ENCODE measurements at regions not wholly inside any gene's neighbourhood (a gene's known extent, or its start where the extent isn't known, plus 50 kb on each side); places are given as distances from the start of the nearest gene placed in this dataset.

DNA sequence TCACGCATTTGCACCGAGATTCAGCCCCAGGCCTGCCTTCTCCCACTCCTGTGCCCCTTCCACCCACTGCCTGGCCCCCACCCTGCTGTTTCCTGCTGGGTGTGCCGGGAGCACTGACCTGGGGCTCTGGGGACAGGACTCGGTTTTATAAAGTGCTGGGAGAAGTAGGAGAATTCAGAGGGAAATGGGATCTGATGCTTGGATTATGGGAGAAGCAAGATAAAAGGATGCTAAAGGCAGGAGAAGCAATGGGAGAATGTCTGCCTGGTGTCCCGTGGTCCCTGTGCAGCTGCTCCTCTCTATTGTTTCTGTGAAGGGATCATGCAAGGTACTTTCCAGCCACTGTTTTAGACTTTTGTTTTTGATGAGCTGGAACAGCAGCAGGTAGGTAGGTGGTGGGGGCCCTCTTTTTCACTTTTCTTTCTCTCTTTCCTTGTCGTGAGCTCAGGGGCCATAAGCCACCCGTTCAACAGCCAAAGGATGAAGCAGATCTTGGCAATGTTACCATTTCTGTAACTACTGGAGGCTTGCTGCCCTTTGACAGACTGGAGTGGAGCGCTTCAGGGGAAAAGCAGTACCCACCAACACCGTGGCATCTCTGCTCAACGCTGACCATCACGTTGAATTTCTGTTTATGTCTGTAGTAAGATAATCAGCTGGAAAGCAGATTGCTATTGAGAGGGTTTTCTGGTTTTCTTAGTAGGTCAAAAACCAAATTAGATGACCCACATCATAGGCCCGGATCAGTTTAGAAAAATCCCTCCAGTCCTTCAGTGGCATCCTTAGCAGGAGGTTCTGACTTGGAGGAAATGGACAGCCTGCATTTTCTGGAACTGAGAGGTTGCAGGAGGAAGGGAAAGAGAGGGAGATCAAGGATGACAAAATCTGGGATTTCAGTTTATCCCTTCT is 63.8 kb upstream of the ENPP6 start:
- TF ChIP-seq ZNF2 (tag by site-specific recombination; IDR thresholded peaks at IDR 0.05) (no peak), ZNF558 (tag by site-specific recombination; IDR thresholded peaks at IDR 0.05) (no peak), HOXA7 (CRISPR knock-in tag; IDR thresholded peaks at IDR 0.05; ENCODE audit: borderline replicate concordance) (no peak), ZNF202 (tag by site-specific recombination; IDR thresholded peaks at IDR 0.05; ENCODE audit: borderline replicate concordance) (no peak), SALL2 (tag by site-specific recombination; IDR thresholded peaks at IDR 0.05; ENCODE audit: borderline replicate concordance) (no peak), ZNF423 (tag by site-specific recombination; IDR thresholded peaks at IDR 0.05) (no peak), ZNF626 (tag by site-specific recombination; IDR thresholded peaks at IDR 0.05) (no peak), ZNF660 (tag by site-specific recombination; IDR thresholded peaks at IDR 0.05) (no peak)
- Histone ChIP-seq H3K27ac (ENCODE audit: extremely low read depth, low read depth, low read length) (no peak overlapping the region), H3K4me3 (ENCODE audit: low read depth, low read length) (no peak overlapping the region), H3K4me1 (ENCODE audit: control insufficient read depth, insufficient read depth, low read length) (no peaks in the 10 kb centered on the region), H3K9me3 (ENCODE audit: control insufficient read depth, insufficient read depth, low read depth, low read length) (no peaks in the 10 kb centered on the region), H3K36me3 (ENCODE audit: control insufficient read depth in 2 of 2, insufficient read depth in 1 of 2, low read length in 2 of 2) (no peaks in the 10 kb centered on the region)
- POLR2A ChIA-PET, result interaction anchor here (0.6 kb wide), 1 partner anchor 9 kb away, joined by 3 read pairs; no protein-coding TSS in a partner anchor
- CTCF ChIA-PET, result no interaction called here

DNA sequence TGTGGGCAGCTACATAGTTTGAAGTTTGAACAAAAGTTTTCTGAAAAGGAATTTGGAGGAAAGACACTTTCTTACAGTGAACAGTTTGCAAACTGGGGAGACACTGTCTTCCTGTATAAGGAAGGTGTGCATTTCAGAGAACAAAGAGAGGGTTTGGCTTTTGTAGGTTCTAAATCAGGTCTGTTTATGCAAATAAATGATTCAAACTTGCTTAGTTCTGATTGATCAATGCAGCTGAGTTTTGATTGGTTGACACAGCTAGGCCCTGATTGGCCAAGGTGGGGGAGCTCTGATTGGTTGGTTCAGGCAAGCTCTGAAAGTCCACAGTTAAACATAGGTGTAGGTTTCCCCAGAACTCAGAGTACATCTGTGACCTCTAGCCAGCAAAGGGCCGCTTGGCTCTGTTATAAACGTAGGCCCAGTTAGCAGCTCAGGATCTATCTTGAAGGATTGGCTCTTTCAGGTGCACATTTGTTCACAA is 63.0 kb upstream of the ENPP6 start:
- H3K4me1 ChIP-seq (ENCODE audit: control insufficient read depth, insufficient read depth, low read length), result no peaks in the 10 kb centered on the region
- CTCF ChIA-PET, result no interaction called here

More for the DNA sequence above, 63.0 kb upstream of the ENPP6 start:
- TF ChIP-seq, protein P1, sequence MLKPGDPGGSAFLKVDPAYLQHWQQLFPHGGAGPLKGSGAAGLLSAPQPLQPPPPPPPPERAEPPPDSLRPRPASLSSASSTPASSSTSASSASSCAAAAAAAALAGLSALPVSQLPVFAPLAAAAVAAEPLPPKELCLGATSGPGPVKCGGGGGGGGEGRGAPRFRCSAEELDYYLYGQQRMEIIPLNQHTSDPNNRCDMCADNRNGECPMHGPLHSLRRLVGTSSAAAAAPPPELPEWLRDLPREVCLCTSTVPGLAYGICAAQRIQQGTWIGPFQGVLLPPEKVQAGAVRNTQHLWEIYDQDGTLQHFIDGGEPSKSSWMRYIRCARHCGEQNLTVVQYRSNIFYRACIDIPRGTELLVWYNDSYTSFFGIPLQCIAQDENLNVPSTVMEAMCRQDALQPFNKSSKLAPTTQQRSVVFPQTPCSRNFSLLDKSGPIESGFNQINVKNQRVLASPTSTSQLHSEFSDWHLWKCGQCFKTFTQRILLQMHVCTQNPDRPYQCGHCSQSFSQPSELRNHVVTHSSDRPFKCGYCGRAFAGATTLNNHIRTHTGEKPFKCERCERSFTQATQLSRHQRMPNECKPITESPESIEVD (tag by site-specific recombination; IDR thresholded peaks at IDR 0.05), result no peak
- TF ChIP-seq ZNF324 (tag by site-specific recombination; IDR thresholded peaks at IDR 0.05) (no peak), ZNF239 (tag by site-specific recombination; IDR thresholded peaks at IDR 0.05) (no peak), ZNF791 (tag by site-specific recombination; IDR thresholded peaks at IDR 0.05) (no peak), ZNF391 (tag by site-specific recombination; IDR thresholded peaks at IDR 0.05; ENCODE audit: borderline replicate concordance, low read depth) (no peak), SP7 (tag by site-specific recombination; IDR thresholded peaks at IDR 0.05) (no peak), ZNF114 (tag by site-specific recombination; IDR thresholded peaks at IDR 0.05) (no peak), ZNF610 (tag by site-specific recombination; IDR thresholded peaks at IDR 0.05; ENCODE audit: borderline replicate concordance) (no peak), ZNF350 (tag by site-specific recombination; IDR thresholded peaks at IDR 0.05) (no peak), ZNF747 (tag by site-specific recombination; IDR thresholded peaks at IDR 0.05) (no peak), KLF10 (tag by site-specific recombination; IDR thresholded peaks at IDR 0.05) (no peak), ZNF132 (tag by site-specific recombination; IDR thresholded peaks at IDR 0.05; ENCODE audit: borderline replicate concordance) (no peak), ZNF707 (tag by site-specific recombination; IDR thresholded peaks at IDR 0.05) (no peak), KLF16 (tag by site-specific recombination; IDR thresholded peaks at IDR 0.05) (no peak), GLIS1 (tag by site-specific recombination; IDR thresholded peaks at IDR 0.05) (no peak)
- TF ChIP-seq, protein P2, sequence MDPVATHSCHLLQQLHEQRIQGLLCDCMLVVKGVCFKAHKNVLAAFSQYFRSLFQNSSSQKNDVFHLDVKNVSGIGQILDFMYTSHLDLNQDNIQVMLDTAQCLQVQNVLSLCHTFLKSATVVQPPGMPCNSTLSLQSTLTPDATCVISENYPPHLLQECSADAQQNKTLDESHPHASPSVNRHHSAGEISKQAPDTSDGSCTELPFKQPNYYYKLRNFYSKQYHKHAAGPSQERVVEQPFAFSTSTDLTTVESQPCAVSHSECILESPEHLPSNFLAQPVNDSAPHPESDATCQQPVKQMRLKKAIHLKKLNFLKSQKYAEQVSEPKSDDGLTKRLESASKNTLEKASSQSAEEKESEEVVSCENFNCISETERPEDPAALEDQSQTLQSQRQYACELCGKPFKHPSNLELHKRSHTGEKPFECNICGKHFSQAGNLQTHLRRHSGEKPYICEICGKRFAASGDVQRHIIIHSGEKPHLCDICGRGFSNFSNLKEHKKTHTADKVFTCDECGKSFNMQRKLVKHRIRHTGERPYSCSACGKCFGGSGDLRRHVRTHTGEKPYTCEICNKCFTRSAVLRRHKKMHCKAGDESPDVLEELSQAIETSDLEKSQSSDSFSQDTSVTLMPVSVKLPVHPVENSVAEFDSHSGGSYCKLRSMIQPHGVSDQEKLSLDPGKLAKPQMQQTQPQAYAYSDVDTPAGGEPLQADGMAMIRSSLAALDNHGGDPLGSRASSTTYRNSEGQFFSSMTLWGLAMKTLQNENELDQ (tag by site-specific recombination; IDR thresholded peaks at IDR 0.05; ENCODE audit: low read depth), result no peak
- TF ChIP-seq, protein P3, sequence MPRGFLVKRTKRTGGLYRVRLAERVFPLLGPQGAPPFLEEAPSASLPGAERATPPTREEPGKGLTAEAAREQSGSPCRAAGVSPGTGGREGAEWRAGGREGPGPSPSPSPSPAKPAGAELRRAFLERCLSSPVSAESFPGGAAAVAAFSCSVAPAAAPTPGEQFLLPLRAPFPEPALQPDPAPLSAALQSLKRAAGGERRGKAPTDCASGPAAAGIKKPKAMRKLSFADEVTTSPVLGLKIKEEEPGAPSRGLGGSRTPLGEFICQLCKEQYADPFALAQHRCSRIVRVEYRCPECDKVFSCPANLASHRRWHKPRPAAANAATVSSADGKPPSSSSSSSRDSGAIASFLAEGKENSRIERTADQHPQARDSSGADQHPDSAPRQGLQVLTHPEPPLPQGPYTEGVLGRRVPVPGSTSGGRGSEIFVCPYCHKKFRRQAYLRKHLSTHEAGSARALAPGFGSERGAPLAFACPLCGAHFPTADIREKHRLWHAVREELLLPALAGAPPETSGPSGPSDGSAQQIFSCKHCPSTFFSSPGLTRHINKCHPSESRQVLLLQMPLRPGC (tag by site-specific recombination; IDR thresholded peaks at IDR 0.05), result no peak
- TF ChIP-seq, protein P4, sequence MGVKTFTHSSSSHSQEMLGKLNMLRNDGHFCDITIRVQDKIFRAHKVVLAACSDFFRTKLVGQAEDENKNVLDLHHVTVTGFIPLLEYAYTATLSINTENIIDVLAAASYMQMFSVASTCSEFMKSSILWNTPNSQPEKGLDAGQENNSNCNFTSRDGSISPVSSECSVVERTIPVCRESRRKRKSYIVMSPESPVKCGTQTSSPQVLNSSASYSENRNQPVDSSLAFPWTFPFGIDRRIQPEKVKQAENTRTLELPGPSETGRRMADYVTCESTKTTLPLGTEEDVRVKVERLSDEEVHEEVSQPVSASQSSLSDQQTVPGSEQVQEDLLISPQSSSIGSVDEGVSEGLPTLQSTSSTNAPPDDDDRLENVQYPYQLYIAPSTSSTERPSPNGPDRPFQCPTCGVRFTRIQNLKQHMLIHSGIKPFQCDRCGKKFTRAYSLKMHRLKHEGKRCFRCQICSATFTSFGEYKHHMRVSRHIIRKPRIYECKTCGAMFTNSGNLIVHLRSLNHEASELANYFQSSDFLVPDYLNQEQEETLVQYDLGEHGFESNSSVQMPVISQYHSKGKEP (tag by site-specific recombination; IDR thresholded peaks at IDR 0.05), result no peak
- TF ChIP-seq, protein P5, sequence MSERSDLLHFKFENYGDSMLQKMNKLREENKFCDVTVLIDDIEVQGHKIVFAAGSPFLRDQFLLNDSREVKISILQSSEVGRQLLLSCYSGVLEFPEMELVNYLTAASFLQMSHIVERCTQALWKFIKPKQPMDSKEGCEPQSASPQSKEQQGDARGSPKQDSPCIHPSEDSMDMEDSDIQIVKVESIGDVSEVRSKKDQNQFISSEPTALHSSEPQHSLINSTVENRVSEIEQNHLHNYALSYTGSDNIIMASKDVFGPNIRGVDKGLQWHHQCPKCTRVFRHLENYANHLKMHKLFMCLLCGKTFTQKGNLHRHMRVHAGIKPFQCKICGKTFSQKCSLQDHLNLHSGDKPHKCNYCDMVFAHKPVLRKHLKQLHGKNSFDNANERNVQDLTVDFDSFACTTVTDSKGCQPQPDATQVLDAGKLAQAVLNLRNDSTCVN (tag by site-specific recombination; optimal IDR thresholded peaks at IDR 0.05), result no peak
- Histone ChIP-seq H3K9me3 (ENCODE audit: control insufficient read depth, insufficient read depth, low read depth, low read length) (no peaks in the 10 kb centered on the region), H3K36me3 (ENCODE audit: control insufficient read depth in 2 of 2, insufficient read depth in 1 of 2, low read length in 2 of 2) (no peaks in the 10 kb centered on the region), H3K4me3 (ENCODE audit: low read depth, low read length) (no peak overlapping the region), H3K27ac (ENCODE audit: extremely low read depth, low read depth, low read length) (no peak overlapping the region)
- POLR2A ChIA-PET, result no interaction called here

All from HEK293 (cell line).